GM12873 (cell line): ENCODE measurements at regions not wholly inside any gene's neighbourhood (a gene's known extent, or its start where the extent isn't known, plus 50 kb on each side); places are given as distances from the start of the nearest gene placed in this dataset.

ENCODE experiments used
- TF ChIP-seq, protein P1 (sequence below): IDR thresholded peaks from 2 replicates; pipeline ENCODE4 v1.5.1; 2012; ENCODE audit warnings: low read depth, mild to moderate bottlenecking, moderate library complexity, low read length, control low read depth; ENCODE audit not compliant: insufficient read depth; ENCODE audit errors: missing control alignments

DNA sequence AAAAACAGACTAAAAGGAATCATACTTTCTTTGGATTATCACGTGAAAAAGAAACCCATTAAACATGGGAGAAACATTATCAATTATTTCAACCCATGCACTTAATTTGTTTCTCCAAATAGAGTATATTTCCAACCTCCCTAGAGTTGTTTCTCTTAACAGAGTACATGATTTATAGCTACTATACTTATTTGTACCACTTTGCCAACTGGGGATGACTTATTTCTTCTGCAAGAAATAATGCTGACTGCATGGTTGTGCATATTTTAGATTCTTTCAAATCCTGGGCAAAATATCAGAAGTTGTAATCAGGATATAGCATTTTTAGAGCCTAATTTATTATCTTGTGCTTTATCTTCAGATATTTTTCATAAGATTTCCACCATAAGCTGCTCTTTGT lies 629.1 kb upstream of the EYS start:
- TF ChIP-seq, protein P1, sequence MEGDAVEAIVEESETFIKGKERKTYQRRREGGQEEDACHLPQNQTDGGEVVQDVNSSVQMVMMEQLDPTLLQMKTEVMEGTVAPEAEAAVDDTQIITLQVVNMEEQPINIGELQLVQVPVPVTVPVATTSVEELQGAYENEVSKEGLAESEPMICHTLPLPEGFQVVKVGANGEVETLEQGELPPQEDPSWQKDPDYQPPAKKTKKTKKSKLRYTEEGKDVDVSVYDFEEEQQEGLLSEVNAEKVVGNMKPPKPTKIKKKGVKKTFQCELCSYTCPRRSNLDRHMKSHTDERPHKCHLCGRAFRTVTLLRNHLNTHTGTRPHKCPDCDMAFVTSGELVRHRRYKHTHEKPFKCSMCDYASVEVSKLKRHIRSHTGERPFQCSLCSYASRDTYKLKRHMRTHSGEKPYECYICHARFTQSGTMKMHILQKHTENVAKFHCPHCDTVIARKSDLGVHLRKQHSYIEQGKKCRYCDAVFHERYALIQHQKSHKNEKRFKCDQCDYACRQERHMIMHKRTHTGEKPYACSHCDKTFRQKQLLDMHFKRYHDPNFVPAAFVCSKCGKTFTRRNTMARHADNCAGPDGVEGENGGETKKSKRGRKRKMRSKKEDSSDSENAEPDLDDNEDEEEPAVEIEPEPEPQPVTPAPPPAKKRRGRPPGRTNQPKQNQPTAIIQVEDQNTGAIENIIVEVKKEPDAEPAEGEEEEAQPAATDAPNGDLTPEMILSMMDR: no peak

DNA sequence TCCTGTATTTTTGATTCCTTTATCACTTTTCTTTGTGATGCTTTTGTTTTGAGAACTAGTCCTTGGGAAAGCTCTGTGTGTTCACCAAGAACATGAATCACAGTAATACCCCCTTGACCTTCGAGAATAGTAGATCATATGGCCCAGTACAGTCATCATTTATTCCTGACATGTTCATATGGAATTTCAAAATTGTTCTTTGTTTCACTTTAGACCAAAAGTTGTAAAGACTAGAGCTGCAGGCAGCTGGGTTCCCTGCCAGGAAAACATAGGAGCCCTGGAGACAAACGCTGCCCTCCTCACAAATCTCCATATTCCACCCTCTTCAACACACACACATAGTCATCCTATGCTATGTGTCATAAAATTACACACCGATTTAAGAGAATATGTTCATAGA lies 621.2 kb upstream of the EYS start:
- TF ChIP-seq, protein P1: no peak

DNA sequence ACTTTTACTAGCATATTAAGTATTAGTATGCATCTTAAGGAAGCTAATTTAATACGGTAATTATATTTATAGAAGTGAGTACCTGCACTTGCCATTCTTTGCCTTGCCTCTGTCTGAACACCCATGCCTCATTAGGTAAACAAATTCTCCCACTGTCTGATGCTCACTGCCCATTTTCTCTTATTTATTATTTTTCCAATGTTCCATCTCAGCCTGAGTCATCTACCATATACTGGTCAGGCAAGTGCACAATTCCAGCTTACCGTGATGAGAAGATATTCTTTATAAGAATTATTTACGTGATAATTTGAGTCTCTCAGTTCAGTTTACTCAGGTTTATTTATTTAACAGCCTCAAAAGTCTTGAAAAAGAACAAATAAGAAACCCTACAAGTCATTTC lies 619.2 kb upstream of the EYS start:
- TF ChIP-seq, protein P1: no peak

DNA sequence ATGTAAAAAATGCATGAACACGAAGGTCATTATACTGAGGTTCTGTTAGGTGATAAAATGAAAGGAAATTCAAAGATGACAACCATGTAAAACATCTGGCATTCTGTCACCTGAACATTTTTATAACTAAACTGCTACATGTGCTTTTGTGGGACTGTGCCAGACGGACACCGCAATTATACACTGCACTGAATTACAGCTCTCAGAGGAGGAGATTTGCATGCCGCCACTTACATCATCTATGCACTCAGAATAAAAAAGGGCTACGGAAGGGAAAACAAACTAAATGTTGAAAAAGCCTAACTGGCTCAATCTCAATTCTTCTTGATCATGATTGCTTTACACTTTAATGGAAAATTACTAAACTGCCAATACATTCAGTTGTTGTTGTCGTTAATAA lies 614.0 kb upstream of the EYS start:
- TF ChIP-seq, protein P1: no peak

DNA sequence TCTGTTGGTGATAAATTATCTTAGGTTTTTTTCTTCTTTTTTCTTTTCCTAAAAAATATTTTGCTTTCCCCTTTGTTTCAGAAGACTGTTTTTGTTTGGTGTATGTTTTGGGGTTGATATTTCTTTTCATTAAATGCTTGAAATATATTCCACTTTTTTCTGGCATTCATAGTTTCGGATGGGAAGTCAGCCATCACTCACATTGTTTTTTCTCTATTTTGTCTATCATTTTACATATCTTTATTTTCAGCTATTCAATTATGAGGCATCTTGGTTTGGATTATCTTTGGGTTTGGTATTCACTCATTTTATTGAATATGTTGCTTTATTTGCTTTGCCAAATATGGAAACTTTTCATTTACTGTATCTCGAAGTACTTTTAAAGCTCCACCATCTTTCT lies 600.5 kb upstream of the EYS start:
- TF ChIP-seq, protein P1: no peak

DNA sequence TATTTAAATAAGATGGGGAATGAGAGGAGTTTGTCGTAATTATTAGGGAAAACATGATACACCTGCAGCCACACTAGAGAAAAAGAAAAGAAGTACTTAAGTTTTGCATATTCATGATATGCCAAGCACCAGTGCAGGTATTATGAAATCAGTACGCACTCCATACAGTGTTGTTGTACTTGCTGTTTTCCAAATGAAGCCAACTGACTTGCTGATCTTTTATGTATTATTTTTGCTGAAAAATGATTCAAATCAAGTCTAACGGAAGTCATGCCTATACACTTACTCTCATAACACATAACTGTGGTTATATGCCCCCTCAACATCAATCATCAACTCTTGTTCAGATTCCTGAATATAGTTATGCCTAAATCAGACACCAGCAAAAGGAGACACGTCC lies 584.9 kb upstream of the EYS start:
- TF ChIP-seq, protein P1: no peak

DNA sequence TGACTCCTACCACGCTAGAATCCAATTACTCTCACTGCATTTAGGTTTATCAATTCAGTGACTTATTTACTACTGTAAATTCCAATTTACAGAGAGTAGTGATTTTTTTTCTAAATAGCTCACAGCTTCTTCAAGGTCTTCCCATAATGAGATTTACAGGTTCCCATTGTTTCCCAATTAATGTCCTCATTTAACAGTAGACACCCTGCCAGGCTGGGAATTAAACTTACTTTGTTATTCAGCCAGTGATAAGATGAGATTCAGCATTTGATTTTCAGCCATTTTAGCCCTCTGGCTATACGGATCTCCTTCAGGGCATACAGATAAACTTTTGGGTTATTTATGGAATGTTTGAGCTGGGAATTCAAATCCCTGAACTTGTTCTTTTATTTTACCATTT lies 582.9 kb upstream of the EYS start:
- TF ChIP-seq, protein P1: no peak
